GM21526 (cell line): ENCODE measurements at regions not wholly inside any gene's neighbourhood (a gene's known extent, or its start where the extent isn't known, plus 50 kb on each side); places are given as distances from the start of the nearest gene placed in this dataset.

Experiments
- ATAC-seq: cut with Tn5 transposase; IDR thresholded peaks from one replicate; pipeline ENCODE4 v1.9.1; 2021; ENCODE audit warnings: moderate library complexity; ENCODE audit not compliant: unreplicated experiment, low FRiP score

DNA sequence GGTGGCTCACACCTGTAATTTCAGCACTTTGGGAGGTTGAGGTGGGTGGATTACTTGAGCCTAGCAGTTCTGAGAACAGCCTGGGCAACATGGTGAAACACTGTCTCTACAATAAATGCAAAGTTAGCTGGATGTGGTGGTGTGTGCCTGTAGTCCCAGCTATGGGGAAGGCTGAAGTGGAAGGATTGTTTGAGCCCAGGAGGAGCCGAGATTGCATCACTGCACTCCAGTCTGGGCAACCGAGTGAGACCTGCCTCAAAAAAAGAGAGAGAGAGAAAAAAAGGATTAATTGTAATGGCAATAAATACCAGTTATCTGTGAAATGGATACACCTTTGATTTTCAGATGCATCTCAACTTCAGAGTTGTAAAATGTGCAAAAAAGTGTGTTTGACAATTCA is 58.8 kb downstream of the SPRY1 start:
- no peak for ATAC-seq

DNA sequence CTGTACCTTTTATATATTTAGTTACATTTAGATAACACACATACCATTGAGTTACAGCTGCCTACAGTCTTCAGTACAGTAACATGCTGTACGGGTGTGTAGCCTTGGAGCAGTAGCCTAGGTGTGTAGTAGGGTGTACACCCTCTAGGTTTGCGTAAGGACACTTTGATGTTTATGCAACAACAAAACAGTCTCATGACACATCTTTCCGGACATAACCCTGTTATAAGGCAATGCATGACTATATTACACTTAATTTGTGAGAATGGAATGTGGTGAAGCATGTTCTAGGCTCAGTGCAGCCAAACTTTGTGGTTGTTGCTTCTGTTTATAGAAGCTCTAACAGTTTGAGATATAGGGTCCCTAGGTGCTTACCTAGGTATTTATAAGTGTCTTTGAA is 65.4 kb downstream of the SPRY1 start:
- ATAC-seq = no peak

DNA sequence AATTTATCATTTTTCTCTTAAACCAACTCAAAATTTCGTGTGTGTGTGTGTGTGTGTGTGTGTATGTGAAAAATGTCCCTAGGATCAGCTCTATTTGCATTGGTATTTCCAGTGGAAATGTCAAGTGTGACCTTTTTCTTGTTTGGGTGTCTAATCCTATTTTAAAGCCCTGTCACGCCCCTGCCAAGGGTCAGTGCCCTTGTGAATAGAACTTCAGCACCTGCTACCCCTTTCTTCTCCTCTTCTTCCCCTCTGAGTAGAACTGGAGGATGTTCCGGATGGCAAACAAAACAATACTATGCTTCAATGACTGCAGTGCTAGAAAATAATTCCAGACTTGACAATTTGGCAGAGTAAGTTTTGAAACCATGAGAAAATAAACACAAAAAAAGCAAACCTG is 67.3 kb downstream of the SPRY1 start:
- ATAC-seq = no peak

DNA sequence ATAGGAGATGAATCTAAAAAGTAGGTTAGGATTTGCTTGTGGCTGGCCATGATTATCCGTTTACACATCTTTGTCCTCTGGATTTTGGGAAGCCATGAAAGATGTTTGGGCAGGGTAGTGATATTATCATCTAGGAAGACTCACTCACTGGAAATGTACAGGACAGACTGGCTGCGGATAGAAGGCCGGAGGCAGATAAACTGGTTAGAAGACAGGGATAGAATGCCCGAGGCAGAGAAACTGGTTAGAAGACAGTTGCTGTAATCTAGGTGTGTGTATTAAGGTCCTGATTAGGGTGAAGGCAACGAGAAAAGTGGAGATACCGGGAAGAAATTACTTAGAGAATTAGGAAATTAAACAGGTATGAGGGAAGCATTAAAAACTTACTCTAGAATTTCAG is 68.8 kb downstream of the SPRY1 start:
- ATAC-seq = no peak

DNA sequence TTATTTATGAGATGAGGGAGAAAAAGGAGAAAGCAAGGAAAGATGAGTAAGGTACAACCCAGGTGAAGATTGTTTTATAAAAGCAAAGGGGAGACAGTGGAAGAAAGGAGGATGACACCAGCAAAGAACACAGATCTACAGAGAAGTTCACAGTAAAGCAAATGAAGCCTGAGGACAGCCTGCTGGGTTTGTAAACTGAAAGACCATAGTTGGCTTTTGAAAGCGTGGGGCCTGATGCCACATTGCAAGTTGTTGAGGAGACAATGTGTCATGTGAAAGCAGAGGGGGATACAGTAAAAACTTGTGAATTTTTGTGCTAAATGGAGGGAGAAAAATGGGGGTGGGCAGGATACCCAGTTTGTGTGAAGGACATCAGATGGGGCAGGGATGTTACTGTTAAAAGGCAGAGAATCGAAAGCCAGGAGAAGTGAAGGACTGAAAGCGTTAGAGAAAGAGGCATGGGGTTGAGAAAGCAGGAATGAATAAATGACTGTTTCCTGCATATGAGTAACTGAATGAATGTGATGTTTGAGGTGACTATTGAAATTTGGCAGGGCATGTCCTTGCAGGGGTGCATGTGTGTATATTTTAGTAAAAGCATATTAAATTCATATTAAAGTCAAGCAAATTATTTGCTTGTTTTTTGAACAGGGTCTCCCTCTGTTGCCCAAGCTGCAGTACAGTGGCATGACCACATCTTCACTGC is 69.6 kb downstream of the SPRY1 start:
- no peak for ATAC-seq

DNA sequence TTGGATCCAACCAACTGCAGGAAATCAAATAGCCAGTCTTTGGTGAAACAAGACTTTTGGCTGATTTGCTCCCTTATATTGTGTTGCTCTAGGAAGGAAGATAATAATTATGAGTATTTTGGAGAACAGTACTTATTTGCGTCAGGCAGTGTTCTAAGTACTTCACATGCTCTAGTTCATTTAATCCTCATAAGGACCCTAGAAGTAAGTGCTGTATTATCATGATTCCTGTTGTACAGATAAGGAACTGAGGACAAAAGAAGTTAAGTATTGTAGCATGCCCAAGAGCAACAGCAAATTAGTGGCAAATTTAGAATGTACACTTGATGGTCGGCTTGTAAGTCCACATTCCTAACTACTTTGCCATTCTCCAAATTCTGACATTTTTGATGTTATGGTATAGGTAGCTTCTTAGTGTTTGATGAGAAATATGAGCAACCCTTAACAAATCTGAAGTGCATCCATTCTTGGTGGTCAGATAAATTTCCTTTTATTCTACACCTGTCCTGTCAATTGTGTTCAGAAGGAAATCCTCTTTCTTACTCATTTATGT is 72.0 kb downstream of the SPRY1 start:
- ATAC-seq = no peak

DNA sequence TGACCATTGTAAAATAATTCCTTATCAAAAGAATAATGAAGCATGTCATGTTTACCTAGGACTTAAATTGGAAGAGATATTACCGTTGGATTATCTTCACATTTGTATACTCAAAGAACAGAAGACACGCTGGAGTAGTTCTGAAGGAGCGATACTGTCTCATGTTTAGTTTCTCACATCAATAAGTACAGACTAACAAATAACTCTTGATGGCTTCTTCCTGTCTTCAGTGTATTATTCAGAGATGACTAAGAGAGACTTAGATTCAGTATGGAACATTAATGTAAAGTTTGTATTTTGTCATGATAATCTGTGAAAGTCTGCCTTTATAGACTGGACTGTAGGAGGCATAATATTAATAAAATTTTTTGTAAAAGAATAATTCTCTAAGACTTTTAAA is 72.7 kb downstream of the SPRY1 start:
- no peak for ATAC-seq

DNA sequence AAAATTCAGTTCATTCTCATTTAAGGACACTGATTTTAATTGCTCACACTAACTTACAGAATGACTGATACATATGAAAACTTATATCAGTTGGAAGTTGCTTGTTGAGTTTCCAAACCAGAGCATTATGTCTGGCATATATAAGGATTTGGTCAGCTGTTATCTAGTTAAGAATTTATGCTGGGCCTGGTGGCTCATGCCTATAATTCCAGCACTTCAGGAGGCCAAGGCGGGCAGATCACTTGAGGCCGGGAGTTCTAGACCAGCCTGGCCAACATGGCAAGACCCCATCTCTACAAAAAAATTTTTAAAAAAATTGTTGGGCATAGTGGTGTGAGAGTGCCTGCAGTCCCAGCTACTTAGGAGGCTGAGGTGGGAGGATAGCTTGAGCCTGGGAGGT is 73.1 kb downstream of the SPRY1 start:
- no peak for ATAC-seq

DNA sequence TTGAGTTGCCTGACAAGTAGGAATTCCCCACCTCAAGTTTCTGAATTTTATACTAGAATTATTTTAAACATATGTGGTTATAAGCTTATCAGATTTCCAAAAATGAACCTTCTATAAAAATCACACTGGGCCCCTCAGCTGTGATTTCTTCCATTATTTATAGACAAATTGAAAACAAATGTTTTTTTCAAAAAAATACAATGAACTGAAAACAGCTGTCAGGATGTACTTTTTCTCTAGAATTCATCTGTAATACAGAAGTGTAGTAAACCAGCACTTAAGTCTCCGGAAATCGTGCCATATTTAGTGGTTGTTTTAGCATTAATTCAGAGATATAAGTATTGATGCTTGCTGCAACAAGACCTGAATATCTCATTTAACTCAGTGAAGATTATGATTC is 74.0 kb downstream of the SPRY1 start:
- no peak for ATAC-seq

DNA sequence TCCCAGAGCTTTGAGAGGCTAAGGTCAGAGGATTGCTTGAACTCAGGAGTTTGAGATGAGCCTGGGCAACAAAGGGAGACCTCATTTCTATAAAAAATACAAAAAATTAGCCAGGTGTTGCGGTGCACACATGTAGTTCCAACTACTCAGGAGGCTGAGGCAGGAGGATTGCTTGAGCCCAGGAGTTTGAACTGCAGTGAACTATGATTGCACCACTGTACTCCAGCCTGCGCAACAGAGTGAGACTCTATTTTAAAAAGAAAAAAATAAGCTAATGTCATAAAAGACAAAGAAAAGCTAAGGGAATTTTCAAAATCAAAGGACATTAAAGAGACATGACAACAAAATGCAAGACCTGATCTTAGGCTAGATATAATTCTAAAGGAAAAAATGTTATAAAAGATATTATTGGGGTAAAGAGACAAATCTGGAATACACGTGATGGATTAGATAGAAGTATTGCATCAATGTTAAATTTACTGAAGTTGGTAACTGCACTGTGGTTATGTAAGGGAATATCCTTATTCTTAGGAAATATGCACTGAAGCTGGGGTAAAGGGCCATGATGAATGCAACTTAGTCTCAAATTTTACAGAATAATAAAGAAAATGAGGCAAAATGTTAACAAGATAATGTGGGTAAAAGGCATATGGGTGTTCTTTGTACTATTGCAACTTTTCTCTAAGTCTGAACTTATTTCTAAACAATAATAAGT is 75.2 kb downstream of the SPRY1 start:
- ATAC-seq = no peak

DNA sequence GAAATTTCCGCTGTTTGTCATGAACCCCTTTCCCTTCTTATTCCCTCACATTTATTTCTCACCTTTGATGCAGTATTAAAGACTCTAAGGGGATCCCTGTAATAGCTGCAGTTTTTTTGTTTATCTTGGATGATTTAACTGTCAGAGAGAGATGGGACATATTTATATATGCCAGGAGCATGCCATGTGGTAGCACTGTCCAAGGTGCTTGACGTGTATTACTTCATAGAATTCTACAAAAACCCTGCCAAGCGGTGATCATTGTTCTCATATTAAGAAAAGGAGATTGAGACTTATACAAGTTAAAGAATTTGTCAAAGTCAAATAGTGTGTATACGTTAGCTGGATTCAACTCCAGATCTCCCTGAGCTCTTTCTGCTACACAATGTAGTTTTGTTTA is 78.2 kb downstream of the SPRY1 start:
- no peak for ATAC-seq

DNA sequence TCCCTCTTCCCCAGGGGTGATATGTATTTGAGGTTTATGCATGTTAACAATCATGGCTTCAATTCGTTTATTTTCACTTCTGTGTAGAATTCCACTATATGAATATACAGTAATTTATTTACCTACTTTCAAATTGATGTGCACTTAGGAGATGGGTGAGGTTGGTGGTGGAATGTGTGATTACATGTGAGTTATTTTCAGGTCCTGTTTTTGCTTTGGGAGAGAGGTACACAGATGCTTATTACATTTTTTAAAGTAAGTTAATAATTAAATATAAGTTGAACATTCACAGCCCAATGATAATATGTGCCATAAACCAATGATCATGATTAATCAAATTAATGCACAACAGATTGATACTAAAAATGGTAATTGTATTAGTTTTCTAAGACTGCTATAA is 79.5 kb downstream of the SPRY1 start:
- no peak for ATAC-seq

DNA sequence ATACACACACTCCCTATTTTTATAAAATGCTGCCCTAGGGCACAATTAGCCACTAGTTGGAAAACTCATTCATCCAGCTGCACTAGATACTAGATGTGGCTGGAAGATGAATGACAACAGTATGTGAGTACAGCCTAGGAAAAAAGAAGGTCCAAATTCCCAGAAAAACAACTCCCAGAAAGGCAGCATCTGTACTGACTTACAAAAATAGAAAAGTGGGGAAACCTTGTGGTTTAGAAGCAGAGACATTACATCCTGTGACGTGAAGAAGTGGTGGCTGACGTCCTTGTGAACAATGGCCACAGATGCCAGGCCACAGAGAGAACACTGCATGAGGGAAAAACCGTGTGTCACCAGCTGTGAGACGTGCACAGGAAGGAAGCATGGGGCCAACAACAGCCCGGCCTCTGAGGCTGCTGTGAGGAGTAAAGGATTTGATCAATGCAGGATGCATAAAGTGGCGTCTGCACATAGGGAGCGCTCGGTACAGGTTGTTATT is 81.2 kb downstream of the SPRY1 start:
- no peak for ATAC-seq

DNA sequence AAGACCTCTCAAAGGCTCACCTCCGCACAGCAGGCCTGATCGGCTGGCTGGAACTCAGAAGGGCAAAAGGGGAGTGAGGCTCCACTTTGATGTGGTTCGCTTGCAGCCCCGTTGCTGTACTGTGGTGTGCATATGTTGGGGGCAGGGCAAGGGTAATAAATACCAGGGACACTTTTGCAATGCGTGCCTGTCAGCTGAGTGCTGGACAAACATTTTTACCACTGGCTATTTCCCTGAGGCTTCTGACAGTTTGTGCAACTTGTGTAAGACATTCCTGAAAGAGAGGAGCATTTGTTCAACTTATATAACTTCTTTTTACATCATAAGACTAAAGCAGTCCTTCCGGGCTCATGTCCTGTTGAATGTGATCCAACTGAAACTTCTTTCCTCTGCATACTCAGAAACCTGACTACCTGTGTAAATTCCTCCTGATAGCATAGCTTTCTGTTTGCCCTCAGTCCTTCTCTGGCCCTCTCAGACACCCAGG is 82.3 kb downstream of the SPRY1 start:
- ATAC-seq = no peak

DNA sequence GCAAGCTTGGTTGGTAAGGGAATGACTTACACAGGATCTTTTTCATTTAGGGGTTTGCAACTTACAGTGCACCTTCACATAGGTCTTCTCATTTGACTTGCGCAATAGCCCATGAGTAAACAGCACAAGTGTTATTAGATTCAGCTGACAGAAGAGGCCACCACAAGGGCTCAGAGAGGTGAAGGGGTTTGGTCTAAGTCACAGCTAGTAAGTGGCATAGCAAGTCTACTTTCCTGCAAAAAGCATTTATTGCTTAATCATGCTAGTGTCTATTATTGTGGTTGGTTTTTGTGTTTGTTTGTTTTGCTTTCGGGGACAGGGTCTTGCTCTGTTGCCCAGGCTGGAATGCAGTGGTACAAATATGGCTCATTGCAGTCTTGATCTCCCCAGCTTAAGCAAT is 83.3 kb downstream of the SPRY1 start:
- no peak for ATAC-seq

DNA sequence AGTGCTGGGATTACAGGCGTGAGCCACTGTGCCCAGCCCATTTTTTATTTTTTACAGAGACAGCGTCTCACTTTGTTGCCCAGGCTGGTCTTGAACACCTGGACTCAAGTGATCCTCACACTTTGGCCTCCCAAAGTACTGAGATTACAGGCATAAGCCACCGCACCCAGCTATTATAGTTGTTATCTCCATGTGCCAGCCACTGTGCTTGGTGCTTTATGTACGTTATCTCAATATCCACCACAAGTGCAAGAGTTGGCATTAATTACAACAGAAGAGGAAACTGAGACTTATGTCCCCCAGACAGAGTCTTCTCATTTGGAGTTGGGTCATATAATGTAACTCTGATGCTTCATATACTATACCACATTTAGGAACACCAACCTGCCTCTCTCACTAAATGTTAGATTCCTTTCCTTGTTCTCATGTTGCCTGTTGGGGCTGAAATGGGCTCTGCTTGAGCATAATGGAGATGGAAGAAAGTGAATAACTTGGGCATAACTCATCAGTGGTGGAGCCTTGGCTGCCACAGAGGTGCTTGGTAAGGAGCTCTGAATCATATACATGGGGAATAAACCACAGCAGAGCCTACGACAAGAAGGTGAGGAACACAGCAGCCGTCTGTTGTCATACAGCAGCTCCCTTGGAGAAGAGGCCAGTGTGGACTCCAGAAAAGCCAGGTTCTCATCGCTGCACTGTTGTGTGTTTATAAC is 84.3 kb downstream of the SPRY1 start:
- ATAC-seq = no peak

DNA sequence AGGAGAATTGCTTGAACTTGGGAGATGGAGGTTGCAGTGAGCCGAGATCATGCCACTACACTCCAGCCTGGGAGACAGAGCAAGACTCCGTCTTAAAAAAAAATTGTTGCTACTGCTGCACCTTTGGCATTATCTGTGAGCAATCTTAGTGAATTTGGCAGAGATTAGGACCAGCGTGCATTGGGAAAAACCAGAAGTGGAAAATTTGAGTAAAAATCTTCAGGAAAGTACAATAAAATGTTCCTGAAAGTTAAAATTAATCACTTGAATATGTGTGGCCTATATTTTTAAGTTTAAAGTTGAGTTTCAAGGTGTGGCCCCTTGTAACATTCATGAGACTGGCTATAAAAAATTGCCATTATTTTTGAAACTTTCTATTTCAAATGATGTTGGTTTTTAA is 85.1 kb downstream of the SPRY1 start:
- ATAC-seq = no peak

DNA sequence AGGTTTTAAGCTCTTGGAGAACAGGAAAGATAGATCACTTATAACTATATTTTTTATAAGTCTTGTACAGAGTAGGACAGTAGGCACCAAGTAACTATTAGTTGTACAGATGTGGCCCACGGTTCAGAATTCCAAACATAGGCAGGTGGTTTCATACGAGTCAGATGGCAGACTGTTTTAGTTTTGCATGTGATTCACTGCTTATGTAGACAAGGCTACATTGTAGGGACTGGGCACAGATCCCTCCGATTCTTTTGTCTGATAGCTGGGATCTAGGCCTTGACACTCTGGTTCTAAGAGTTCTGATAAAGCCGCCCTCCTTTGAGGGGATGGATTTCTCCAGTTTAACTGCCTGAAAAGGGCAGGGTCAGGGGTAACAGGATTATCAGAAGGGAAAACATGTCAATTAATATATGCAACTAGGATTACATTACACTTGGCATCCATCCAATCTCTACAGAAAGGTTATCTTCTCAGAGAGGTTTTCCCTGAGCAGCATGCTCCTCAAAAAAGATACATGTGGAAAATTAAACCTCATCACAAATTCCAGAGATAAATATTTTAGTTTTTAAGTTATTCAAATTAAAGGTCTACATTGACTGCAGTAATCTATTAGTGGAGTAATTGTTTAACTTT is 87.8 kb downstream of the SPRY1 start:
- ATAC-seq = no peak

DNA sequence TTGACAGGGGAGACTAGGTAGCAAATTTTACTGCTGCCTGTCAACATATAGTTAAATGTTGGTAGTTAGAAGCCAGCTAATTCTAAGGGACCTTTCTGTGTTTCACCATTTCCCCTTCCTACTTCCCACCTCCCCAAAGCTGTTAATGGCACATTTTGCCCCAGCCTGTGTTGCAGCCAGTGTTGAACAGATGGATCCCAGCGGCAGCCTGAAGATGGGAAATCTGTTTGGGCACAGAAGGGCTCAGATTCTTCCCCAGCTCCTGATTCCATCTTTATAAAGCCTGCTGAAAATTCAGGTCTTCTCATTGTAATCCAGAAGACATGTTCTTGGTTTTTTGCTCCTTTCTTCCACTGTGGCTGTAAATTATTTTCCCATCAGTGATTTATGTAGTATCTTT is 89.0 kb downstream of the SPRY1 start:
- ATAC-seq = no peak

DNA sequence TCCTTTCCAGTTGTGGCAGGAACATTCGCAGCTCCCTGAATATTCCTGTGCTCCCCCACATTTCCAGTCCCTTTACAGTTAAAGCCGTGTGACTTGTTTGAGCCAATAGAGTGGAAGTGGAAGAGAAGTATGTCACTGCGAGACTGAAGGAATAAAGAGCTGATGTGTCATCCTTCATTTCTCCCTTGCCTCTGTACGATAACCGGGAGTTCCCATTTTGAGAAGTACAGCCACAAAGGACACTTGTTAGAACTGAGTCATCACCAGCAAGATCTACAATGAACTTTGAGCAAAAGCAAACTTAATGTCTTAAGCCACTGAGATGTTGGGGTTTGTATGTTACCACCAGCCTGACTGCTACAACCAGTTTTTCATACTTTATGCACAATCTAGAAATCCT is 92.3 kb downstream of the SPRY1 start:
- ATAC-seq = no peak

DNA sequence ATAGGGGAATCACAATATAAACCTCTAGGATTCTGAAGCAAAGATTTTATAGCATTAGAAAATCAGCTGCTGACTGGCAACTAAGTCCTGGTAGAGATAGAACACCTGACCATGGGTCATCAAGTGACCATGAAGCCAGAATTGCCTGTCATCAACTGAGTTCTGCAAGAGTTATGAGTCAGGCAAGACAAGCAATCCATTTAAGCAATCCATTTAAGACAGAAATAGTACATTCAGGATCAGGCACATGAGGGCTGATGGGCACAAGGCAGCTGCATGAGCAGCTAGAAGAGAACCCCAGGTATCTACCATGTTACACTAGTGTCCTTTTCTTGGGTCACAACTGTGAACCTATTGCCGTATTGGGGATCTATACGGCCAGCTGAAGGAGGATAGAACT is 98.9 kb downstream of the SPRY1 start:
- no peak for ATAC-seq
